ENCODE measurements at regions not wholly inside any gene's neighbourhood (a gene's known extent, or its start where the extent isn't known, plus 50 kb on each side); places are given as distances from the start of the nearest gene placed in this dataset.

DNA sequence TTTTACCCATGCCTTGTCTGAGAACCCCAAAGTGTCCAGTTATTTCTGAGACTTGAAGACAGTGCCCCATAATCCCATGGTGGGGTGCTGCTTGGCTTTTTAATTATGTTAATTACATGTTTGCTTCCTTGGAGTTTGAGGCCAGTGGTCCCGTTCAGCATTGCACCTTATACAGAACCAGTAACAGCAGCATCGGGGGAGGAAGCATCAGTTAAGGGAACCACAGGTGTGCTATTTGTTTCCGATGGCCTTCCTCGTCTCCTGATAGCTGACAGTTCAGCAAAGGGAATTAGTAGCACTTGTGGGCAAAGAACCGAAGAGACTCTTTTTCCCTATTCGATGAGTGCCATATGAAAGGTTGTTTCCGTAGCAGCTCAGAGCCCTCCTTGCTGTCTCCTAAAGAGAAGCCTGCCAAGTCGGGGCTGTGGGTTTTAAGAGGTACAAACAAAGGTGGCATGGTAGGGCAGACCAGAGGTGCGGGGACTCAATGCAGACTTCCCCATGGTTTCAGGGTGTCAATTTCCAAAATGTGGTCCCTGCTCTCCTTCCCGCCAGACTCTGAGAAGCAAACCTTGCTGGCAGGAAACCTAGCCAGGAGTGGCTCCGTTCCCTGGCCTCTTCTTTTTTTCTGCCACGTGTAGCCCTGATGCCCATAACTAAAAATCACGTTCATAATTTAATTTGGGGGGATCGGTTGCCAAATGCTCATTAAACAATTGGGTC lies 225.2 kb upstream of the TSHZ3 start:
- TF ChIP-seq, protein P1, sequence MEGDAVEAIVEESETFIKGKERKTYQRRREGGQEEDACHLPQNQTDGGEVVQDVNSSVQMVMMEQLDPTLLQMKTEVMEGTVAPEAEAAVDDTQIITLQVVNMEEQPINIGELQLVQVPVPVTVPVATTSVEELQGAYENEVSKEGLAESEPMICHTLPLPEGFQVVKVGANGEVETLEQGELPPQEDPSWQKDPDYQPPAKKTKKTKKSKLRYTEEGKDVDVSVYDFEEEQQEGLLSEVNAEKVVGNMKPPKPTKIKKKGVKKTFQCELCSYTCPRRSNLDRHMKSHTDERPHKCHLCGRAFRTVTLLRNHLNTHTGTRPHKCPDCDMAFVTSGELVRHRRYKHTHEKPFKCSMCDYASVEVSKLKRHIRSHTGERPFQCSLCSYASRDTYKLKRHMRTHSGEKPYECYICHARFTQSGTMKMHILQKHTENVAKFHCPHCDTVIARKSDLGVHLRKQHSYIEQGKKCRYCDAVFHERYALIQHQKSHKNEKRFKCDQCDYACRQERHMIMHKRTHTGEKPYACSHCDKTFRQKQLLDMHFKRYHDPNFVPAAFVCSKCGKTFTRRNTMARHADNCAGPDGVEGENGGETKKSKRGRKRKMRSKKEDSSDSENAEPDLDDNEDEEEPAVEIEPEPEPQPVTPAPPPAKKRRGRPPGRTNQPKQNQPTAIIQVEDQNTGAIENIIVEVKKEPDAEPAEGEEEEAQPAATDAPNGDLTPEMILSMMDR (IDR thresholded peaks at IDR 0.05; ENCODE audit: insufficient read depth, low read depth, low read length, missing control alignments): no peak
- no peak overlapping the region for H3K4me3 ChIP-seq (ENCODE audit: low read length)
- DNase-seq (ENCODE audit: low read depth): no peak

DNA sequence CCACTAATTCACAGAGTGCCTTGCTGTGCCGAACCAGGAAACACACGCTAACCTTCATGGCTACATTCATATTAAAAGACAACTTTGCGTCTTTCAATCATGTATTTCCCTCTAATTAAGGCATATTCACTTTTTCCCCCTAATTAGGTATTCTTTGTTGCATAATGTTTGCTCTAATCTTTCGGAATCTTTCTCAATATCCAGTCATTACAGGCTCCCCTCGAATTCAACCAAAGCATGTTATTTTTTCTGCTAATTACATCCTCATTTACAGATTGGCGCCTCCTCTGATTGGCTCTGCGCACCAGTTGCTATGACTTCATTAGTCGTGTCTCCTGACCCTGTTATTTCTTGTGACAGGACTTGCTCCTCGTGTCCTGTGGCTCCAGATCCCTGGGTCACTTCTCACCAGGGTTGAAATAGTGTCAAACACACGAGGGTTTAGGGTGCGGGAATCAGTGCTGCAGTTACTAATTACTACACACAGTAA lies 226.7 kb upstream of the TSHZ3 start:
- TF ChIP-seq, protein P1 (IDR thresholded peaks at IDR 0.05; ENCODE audit: insufficient read depth, low read depth, low read length, missing control alignments): no peak
- no peak overlapping the region for H3K4me3 ChIP-seq (ENCODE audit: low read length)
- DNase-seq (ENCODE audit: low read depth): no peak

DNA sequence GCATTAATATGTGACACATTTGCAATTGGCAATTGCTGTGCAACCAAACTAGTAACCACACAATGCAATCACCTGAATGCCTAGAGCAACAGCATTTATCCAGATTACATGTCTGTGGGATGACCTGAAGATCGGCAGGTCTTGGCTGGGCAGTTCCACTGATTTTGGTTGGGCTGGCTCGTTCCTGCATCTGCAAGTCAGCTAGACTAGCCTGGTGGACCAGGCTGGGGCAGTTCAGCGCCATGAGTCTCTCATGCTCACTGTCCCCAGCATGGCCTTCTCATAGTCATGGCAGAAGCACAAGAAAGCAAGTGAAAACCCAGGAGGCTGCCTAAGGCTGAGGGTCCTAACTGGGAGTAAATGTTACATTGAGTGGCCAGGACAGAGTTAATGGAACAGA lies 229.1 kb upstream of the TSHZ3 start:
- TF ChIP-seq, protein P1 (IDR thresholded peaks at IDR 0.05; ENCODE audit: insufficient read depth, low read depth, low read length, missing control alignments): no peak
- H3K4me3 ChIP-seq (ENCODE audit: low read length): no peak overlapping the region
- DNase-seq (ENCODE audit: low read depth): no peak

DNA sequence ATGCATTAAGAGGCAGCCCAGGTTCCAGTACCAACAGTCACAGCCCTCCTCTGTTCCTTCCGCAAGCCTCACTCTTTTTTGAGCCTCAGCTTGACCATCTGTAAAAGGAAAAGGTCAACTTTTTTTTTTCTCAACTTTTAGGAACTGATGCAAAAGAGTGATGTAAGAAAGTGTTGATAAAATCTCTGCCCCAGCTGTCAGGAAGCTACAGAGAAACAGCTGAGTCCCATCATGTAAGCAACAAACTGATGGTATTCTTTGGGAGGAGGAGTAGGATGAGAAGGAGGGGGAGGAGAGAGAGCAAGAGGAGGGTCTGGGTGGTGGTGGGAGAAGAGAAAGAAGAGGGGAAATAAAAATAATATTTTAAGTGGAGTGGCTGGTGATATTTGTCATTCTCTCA lies 233.9 kb upstream of the TSHZ3 start:
- TF ChIP-seq, protein P1 (IDR thresholded peaks at IDR 0.05; ENCODE audit: insufficient read depth, low read depth, low read length, missing control alignments): no peak
- H3K4me3 ChIP-seq (ENCODE audit: low read length): no peak overlapping the region
- no peak for DNase-seq (ENCODE audit: low read depth)

- TF ChIP-seq, protein P1 (IDR thresholded peaks at IDR 0.05; ENCODE audit: insufficient read depth, low read depth, low read length, missing control alignments): no peak
- no peak overlapping the region for H3K4me3 ChIP-seq (ENCODE audit: low read length)
- DNase-seq (ENCODE audit: low read depth): no peak
These were observed 237.0 kb upstream of the TSHZ3 start for GRCh38 chr19:31586282-31586681.

DNA sequence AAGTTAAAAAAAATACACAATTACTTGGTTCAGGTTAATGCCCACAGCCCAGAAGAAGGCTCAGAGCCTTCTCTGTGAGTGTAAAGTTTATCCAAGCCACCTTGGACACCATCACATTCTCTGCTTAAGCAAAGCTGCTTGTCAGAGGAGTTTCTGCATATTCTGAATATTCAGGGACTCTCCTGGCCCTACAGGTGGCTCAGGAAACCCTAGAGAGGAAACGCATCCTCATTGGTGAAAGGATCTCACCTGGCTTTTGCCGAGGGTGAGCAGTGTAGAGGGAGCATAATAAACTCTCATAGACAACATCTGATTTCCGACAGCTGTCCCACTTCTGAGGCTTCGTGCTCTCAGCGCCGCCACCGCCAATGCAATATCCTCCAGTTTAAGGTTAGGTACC lies 239.9 kb upstream of the TSHZ3 start:
- no peak for DNase-seq (ENCODE audit: low read depth)
- no peak overlapping the region for H3K4me3 ChIP-seq (ENCODE audit: low read length)
- TF ChIP-seq, protein P1 (IDR thresholded peaks at IDR 0.05; ENCODE audit: insufficient read depth, low read depth, low read length, missing control alignments): no peak

- H3K4me3 ChIP-seq (ENCODE audit: low read length): no peak overlapping the region
- TF ChIP-seq, protein P1 (IDR thresholded peaks at IDR 0.05; ENCODE audit: insufficient read depth, low read depth, low read length, missing control alignments): no peak
- DNase-seq (ENCODE audit: low read depth): no peak
These were observed 242.0 kb upstream of the TSHZ3 start for GRCh38 chr19:31591258-31591657.

All from epithelial cell of esophagus (primary cell).